ENCODE measurements at regions not wholly inside any gene's neighbourhood (a gene's known extent, or its start where the extent isn't known, plus 50 kb on each side); places are given as distances from the start of the nearest gene placed in this dataset.
"Not testable (repeated sequence)": the region's sequence is repeated elsewhere in the genome, so short reads cannot be mapped to it uniquely, and the experiment has no call there.

DNA sequence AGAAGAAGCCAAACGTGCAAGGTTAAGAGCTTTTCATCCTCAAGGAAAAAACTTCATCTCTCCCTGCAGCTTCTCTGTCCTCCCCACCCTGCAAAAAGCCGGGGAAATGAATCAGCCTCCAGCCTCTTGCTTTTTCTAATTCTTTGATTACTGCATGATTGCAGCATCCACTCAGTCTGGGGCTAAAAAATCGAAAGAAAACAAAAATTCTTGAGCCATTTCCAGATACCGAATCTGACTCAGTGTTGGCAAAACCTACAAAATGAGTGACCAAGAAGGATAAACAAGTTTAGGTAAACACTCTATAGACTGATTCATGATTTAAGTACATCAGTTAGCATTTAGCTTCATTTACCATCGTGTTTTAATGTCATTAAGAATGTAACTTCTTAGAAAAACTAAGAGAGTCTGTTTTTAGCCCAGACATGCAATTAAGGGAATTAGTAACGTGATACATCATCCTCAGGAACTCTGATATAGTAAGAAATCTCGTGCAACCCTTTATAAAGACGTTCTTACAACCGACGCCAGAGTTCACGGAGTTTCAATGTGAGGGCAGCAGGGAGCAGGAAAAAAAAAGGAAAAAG lies 287.3 kb upstream of the FOXF1 start:
- in situ Hi-C loops (cut with HindIII; ENCODE audit: low sequenced_read_pairs): no loop called here

DNA sequence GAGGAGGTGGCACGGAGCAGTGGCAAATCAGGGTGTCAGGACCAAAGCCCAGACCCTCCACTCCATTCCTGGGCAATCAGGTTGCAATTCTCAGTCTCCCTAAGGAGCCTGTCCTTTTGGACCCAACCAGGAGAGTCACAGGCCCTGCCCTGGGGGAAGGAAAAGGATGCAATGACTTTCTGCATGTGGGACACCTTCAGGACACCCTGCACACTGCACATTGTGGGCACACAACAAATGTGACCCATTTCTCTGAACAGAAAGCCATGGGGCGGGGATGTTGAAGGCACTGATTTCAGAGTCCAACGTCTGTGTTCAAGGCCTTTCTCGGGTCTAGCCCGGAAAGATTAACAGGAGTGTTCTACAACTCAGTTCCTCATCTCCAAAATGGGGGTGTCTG lies 286.2 kb upstream of the FOXF1 start:
- in situ Hi-C loops (cut with HindIII; ENCODE audit: low sequenced_read_pairs): no loop called here

DNA sequence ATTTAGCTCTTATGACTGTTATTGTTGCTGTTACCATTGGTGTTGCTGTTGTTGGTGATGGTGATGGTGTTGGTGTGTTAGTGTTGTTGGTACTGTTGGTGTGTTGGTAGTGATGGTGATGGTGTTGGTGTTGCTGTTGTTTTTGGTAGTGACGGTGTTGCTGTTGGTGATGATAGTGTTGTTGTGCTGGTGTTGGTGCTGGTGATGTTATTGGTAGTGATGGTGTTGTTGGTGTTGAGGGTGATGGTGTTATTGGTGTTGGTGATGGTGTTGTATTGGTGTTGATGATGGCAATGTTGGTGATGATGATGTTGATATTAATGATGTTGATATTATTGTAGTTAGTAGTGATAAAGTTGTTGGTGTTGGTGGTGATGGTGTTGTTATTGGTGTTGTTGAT lies 285.7 kb upstream of the FOXF1 start:
- in situ Hi-C loops (cut with HindIII; ENCODE audit: low sequenced_read_pairs): no loop called here

DNA sequence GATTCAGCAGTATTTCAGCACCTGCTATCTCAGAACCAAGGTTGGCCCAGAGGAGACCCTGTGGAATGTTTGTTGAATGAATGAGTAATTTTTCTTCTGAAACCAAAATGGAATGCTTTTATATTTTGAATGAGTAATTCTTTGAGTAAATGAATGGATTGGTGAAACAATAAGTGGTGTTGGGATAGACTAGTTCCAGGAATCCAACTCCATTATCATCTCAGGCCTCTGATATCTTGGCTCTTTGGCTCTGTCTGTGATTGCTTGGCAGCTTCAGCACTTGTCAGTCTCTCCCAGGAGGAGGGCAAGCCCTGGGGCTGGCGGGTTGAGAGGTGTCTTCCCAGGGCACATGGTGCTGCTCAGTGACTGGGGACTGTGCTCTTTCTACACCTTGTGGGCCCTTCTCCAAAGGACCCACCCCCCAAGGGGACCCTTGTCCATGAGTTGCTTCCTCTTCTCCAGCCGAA lies 284.4 kb upstream of the FOXF1 start:
- in situ Hi-C loops (cut with HindIII; ENCODE audit: low sequenced_read_pairs): no loop called here

DNA sequence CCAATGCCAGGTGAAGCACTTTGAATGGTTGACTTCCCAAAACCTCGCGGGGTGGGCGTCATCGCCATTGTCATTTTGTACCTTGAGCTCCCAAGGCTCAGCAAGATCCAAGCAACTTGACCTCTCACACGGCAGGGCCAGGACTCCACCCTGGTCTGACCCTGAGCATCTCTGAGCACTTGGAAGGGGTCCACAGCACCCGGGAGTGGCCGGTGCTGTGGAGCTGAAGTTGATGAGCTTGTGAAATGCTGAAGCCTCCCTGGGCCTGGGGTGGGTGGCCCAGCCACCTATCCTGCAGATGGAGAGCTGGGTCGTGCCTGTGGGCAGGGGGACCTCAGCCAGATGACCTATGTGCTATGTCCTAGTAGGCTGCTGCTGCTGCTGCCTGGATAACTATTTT lies 283.3 kb upstream of the FOXF1 start:
- in situ Hi-C loops (cut with HindIII; ENCODE audit: low sequenced_read_pairs): no loop called here

DNA sequence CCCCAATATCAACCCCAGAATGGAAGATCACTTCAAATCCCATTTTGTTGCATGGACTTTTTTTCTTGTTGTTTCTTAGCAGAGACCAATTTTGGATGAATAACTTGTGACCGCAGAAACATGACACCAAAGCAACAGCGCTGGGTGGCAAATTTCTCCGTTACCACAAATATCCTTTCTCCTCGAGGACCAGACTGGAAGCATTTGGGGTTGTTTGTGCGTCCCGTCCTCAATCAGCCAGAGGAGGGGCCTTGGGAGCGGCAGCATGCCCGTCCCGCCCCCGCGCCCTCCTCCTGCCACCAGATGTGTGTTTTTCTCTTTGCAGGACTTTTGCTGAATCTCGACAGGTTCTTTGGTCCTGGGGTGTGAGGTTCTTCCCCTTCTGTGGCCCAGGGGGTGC lies 282.5 kb upstream of the FOXF1 start:
- in situ Hi-C loops (cut with HindIII; ENCODE audit: low sequenced_read_pairs): no loop called here

DNA sequence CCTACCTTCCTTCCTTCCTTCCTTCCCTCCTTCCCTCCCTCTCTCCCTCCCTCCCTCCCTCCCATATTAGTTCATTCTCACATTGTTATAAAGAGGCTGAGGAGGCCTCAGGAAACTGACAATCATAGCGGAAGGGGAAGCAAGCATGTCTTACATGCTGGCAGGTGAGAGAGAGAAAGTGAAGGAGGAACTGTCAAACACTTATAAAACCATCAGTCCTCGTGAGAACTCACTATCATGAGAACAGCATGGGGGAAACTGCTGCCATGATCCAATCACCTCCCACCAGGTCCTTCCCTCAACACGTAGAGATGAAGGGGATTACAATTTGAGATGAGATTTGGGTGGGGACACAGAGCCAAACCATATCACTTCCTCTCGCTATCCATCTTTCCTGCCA lies 281.6 kb upstream of the FOXF1 start:
- in situ Hi-C loops (cut with HindIII; ENCODE audit: low sequenced_read_pairs): no loop called here

DNA sequence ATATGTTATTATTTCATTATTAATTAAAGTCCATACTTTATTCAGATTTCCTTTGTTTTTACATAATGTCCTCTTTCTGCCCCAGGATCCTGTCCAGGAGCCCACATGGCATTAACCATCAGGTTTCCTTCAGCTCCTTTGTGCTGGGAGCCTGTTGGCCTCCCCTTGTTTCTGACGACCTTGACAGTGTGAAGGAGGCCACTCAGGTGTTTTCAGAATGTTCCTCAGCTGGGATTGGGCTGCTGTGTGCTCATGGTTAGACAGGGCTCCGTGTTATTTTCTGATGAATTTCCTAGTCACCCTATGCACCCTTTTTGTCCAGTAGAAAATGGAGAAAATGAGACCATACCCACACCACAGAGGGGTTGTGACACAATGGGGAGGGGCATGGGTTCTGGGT lies 281.0 kb upstream of the FOXF1 start:
- in situ Hi-C loops (cut with HindIII; ENCODE audit: low sequenced_read_pairs): no loop called here

DNA sequence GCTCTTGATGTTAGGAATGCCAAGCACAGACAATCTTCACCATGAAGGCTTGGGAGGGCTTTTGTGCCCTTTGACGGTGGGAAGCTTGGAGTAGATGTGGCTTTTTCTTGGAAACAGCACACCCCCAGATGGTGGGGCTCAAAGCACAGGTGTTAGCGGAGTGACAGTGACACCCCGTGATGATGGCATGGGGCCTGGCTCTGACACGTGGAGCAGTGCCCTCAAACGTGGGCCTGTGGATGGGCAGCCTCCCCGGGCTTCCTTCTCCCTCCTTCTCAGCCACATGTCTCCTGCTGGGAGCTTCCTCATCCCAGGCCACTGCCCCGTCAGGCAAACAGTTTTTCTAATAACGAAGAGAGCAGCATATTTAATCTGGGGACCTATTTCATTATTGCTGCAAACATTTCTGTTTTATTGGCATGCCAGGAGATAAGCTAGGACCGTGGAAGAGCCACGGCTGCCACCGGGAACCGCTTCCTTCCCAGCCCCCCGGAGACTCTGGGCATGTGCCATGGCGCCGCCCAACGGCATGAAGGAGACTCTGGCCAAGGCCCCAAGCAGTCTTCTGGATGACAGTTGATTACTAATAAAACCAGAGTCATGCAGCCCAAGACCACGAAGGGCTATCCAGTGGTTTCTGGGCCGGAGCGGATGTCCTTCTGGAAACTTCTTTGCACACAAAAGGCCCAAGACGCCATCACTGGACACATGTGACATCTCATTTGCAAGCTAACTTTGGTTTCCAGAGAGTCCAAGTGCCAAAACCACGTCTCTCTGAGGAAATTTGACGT lies 280.3 kb upstream of the FOXF1 start:
- in situ Hi-C loops (cut with HindIII; ENCODE audit: low sequenced_read_pairs): no loop called here

DNA sequence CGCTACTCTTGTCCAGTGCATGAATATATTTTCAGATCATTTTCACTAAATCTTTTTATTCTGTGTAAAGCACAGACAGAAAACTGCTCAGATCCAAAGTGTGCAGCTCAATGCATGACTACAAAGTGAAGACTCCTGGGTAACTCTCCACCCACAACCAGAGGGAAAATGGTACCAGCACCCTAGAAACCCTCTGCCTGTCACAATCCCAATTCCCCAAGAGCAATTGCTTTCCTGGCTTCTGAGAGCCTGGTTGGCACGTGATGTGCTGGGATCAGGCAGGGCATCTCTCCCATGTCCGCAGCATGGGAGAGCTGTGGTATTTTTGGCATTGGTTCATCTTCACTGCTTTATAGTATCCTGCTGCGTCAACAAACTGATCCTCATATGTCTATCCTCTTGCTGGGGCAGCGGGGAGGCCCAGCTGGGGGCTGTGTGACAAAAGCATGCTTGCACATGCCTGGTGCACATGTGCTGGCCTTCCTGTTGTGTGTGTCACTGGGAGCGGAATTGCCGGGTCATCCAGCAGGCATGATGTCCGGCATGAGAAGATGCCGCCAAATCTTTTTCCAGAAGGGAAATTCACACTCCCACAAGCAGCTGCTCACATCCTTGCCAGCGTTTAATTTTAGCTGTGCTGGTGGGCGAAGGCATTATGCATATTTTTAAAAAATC lies 278.9 kb upstream of the FOXF1 start:
- in situ Hi-C loops (cut with HindIII; ENCODE audit: low sequenced_read_pairs): no loop called here

DNA sequence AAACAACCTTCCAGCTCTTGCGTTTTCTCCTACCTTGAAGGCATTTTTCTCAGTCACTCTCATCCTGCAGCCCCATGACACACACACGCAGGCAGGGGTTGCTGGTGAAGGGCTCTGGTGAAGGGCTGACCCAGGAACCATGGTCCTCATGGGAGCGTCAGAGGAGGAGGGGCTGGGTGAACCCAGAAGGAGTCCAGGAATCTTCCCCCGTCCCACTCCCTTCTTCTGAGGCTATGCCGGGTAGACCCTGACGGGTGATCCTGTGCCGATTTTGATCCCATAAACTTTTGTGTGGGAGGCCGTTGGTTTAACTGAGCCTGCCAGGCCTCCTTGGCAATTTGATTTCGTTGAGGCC lies 278.4 kb upstream of the FOXF1 start:
- in situ Hi-C loops (cut with HindIII; ENCODE audit: low sequenced_read_pairs): no loop called here

DNA sequence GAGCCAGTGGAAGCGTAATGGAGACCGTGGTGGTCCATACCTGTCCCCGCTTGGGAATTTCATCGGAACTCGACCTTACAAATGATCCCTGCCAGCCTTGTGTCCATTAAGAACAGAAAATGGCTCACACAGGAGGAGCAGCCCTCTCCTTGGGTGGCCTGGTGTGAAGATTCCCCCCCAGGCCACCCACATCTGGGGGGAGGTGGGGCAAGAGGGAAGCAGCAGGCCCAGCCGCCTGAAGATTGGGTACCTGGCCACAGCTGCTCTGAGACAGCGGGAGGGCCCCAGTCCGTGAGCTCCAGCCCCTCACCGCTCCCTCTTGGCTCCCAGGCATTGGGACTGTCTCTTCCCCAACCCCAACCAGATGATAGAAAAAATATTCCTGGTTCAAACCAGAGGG lies 277.8 kb upstream of the FOXF1 start:
- in situ Hi-C loops (cut with HindIII; ENCODE audit: low sequenced_read_pairs): no loop called here

DNA sequence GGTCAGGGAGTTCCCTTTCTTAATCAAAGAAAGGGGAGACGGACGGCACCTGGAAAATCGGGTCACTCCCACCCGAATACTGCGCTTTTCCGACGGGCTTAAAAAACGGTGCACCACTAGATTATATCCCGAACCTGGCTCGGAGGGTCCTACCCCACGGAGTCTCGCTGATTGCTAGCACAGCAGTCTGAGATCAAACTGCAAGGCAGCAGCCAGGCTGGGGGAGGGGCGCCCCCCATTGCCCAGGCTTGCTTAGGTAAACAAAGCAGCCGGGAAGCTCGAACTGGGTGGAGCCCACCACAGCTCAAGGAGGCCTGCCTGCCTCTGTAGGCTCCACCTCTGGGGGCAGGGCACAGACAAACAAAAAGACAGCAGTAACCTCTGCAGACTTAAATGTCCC lies 276.8 kb upstream of the FOXF1 start:
- in situ Hi-C loops (cut with HindIII; ENCODE audit: low sequenced_read_pairs): not testable (repeated sequence)

DNA sequence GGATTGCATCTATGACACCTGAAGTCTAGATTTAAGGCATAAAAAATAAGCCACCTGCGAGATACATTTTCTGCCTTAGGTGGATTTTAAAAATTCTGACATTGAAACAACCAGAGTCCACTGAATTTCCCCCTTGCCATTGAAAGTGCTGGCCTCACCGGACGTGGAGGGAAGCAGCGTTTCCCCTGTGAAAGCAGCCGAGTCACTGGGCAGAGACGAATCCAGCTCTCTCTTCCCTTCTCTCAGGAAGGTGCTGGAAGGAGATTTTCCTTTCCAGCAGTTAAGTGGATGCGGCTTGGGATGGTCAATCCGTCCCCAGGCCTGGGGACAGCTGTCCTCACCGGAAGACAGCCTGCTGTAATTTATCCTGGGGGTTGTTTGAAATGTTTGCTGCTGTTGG lies 270.9 kb upstream of the FOXF1 start:
- in situ Hi-C loops (cut with HindIII; ENCODE audit: low sequenced_read_pairs): no loop called here

DNA sequence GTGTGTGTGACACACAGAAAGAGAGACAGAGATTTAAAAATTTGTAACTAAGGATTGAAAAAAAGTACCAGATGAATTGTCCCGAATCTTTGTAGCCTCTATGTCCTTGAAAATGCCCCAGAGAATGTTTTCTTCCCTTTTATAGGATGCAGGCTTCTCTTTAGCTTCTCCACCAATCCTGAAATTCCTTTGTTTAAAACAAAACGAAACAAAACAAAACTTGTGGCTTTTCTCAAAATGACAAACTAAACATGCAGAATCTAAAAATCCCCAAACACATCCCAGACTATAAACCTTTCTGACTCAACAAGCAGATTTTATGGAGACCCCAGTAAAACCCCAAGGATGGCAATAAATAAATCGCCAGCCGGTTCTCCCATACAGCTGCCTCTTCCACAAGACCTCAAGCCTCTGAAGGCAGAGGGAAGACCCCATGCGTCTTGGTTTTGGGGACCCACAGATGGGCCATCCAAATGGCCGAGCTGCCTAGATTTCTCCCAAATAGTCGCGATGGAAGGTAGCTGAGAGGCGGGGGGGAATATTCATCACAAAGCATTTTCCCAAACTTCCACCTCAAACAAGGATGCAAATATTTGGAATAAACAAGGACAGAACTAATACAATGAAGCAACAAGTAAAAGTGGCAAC lies 269.5 kb upstream of the FOXF1 start:
- in situ Hi-C loops (cut with HindIII; ENCODE audit: low sequenced_read_pairs): no loop called here

DNA sequence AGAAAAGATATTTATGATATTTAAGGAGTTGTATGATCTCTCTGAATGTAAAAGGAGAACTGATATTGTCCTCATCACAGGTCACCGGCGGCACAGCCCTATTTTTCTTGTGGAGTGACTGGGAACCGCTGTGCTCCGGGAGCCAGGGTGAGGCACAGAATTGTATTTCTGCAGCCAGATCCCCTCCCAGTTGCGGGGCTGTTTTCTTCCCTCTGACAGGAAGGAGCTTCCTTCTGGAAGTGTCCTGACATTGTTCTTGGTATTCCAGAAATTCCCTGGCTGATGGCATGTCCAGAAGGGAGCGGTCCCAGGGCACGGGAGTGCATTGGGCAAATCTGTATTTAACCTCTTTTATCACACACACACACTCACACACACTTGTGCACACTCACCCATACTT lies 268.6 kb upstream of the FOXF1 start:
- in situ Hi-C loops (cut with HindIII; ENCODE audit: low sequenced_read_pairs): no loop called here

DNA sequence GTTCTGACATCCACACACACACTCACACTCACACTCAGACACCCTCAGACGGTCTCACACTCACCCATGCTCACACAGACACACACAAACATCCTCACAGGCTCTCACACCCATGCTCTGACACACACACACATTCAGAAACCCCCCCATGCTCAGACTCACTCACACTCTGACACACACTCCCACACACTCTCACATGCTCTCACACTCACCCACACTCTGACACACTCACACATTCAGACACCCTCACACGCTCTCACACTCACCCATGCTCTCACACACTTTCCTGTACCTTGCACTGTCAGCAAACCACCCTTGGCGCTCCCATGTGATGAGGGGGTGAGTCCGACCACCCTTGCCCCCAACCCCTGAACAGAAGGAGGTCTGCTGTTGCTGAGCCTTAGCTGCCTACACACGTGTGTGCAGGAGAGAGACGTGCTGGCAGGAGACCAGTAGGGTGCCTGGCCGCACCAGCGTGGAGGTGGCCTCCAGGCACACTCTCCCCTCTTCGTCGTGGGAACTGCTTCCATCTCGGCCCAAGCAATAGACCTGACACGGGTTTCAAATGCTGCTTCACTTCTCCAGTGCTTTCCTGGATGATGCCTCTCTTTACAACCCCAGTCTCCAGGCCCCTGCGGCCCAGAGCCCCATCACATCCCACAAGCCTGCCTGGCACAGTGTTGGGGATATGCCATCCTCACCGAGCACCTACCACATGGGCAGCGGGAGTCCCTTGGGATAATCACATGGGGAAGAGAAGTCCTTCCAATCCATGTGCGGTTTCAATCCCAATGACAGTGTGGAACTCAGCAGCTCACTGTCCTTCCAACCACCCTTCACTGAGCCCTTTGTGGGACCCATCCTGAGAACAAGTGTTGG lies 267.8 kb upstream of the FOXF1 start:
- in situ Hi-C loops (cut with HindIII; ENCODE audit: low sequenced_read_pairs): no loop called here

DNA sequence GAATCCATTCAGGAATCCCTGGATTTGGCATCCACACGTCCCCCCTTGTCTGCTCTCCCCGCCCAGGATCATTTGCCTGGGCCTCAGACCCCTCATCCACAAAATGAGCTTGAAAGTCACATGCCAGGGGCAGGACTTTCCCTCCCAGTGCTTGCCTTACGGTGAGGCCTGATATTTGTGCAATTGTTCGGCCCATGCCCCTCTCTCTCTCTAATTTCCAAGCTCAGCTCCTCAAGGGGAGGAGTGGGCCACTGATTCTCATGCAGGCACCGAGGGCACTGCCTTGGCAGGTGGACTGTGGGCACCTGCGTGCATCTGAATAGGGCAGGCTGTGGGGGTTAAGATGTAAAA lies 267.2 kb upstream of the FOXF1 start:
- in situ Hi-C loops (cut with HindIII; ENCODE audit: low sequenced_read_pairs): no loop called here

DNA sequence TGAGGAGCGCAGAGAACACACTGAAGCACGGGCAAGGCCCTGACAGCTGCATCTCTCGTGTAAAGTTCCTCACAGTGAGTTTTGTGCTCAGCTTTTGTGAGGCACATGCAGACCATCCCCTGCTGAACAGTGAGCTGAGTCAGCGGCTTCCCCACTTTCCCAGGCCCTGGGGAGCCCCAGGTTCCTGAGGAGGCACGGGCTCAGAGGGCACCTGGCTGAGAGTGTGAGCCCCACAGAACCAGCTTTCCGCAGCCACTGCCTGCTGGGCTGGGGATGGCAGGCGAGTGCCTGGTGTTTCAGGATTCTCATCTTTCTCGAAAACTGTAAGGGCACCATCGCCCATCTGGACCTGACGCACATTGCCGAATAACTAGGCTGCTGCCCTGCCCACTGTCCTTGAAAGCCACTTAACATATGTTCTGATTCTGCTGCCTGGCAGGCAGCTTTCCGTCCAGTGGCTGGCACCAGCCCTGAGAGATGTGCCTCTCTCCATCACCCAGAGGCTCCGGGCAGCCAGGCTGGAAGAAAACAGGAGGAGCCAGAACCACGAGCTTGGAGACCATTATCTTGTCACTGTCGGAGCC lies 266.7 kb upstream of the FOXF1 start:
- in situ Hi-C loops (cut with HindIII; ENCODE audit: low sequenced_read_pairs): no loop called here

DNA sequence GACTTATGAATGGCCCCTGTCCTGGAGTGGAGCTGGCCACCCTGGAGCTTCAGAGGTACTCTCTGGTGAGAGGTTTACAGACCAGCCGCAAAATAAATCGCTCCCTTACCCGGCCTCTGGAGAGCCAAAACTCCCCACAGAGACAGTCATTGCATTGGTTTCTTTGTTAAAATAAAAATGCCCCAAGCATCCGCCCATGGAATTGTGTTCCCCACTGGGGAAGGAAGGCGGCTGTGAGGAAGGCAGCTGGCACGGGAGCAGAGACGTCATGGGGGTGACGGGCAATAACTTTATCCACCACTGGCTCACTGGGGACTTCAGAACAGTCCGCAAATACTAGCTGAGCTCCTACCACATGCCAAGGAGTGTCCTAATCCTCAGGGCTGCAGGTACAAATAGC lies 266.2 kb upstream of the FOXF1 start:
- in situ Hi-C loops (cut with HindIII; ENCODE audit: low sequenced_read_pairs): no loop called here

DNA sequence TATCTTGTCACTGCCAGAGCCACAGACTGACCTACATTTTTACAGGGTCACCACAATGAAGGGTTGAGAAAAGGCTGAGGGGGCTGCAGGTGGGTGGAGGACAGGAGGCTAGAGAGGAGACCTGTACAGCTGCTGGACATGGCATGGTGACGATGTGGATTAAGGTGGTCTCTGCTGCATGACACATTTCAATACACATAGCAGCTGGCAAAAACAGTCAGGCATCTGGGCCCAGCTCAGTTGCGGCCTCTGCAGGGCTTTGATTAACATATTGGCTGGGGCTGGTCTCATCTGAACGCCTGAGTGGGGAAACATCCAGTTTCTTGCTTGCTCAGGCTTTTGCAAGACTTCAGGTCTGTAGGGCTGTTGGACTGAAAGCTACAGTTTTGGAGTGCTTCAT lies 265.4 kb upstream of the FOXF1 start:
- in situ Hi-C loops (cut with HindIII; ENCODE audit: low sequenced_read_pairs): no loop called here

Measured in DLD1 (cell line).